ENCODE measurements at regions not wholly inside any gene's neighbourhood (a gene's known extent, or its start where the extent isn't known, plus 50 kb on each side); places are given as distances from the start of the nearest gene placed in this dataset.

- DNase-seq (ENCODE audit: low spot score), result no peak
These were observed 481.7 kb downstream of the GBE1 start for GRCh38 chr3:81279481-81280379.

- no peak for DNase-seq (ENCODE audit: low spot score)
These were observed 483.6 kb downstream of the GBE1 start for GRCh38 chr3:81277853-81278252.

- DNase-seq (ENCODE audit: low spot score), result no peak
These were observed 486.8 kb downstream of the GBE1 start for GRCh38 chr3:81274671-81275070.

- no peak for DNase-seq (ENCODE audit: low spot score)
These were observed 490.7 kb downstream of the GBE1 start for GRCh38 chr3:81270603-81271379.

GRCh38 chr3:81268526-81268925 is 492.9 kb downstream of the GBE1 start:
- DNase-seq (ENCODE audit: low spot score), result no peak

- no peak for DNase-seq (ENCODE audit: low spot score)
These were observed 499.4 kb downstream of the GBE1 start for GRCh38 chr3:81261996-81262395.

- DNase-seq (ENCODE audit: low spot score), result no peak
These were observed 506.0 kb downstream of the GBE1 start for GRCh38 chr3:81255463-81255862.

- no peak for DNase-seq (ENCODE audit: low spot score)
These were observed 510.3 kb downstream of the GBE1 start for GRCh38 chr3:81251096-81251495.

GRCh38 chr3:81249540-81250029 is 511.9 kb downstream of the GBE1 start:
- DNase-seq (ENCODE audit: low spot score), result no peak

- DNase-seq (ENCODE audit: low spot score), result no peak
These were observed 515.9 kb downstream of the GBE1 start for GRCh38 chr3:81245501-81245900.

GRCh38 chr3:81245043-81245442 is 516.4 kb downstream of the GBE1 start:
- no peak for DNase-seq (ENCODE audit: low spot score)

- DNase-seq (ENCODE audit: low spot score), result no peak
These were observed 517.2 kb downstream of the GBE1 start for GRCh38 chr3:81244231-81244630.

- no peak for DNase-seq (ENCODE audit: low spot score)
These were observed 518.6 kb downstream of the GBE1 start for GRCh38 chr3:81242871-81243270.

- no peak for DNase-seq (ENCODE audit: low spot score)
These were observed 524.3 kb downstream of the GBE1 start for GRCh38 chr3:81237181-81237580.

- peak; percentile 11 for DNase-seq (ENCODE audit: low spot score)
These were observed 543.4 kb downstream of the GBE1 start for GRCh38 chr3:81218023-81218422.

GRCh38 chr3:81217101-81217500 is 544.3 kb downstream of the GBE1 start:
- no peak for DNase-seq (ENCODE audit: low spot score)

GRCh38 chr3:81216192-81216591 is 545.3 kb downstream of the GBE1 start:
- no peak for DNase-seq (ENCODE audit: low spot score)

GRCh38 chr3:81214631-81215030 is 546.8 kb downstream of the GBE1 start:
- no peak for DNase-seq (ENCODE audit: low spot score)

GRCh38 chr3:81199587-81199986 is 561.9 kb downstream of the GBE1 start:
- DNase-seq (ENCODE audit: low spot score), result peak; percentile 6

- DNase-seq (ENCODE audit: low spot score), result no peak
These were observed 562.7 kb downstream of the GBE1 start for GRCh38 chr3:81198756-81199155.

GRCh38 chr3:81198216-81198615 is 563.2 kb downstream of the GBE1 start:
- DNase-seq (ENCODE audit: low spot score), result no peak

GRCh38 chr3:81197386-81197785 is 564.1 kb downstream of the GBE1 start:
- DNase-seq (ENCODE audit: low spot score), result no peak

- DNase-seq (ENCODE audit: low spot score), result no peak
These were observed 566.0 kb downstream of the GBE1 start for GRCh38 chr3:81195478-81195877.

Measured in iPS-NIHi11 (cell line).